ENCODE measurements at regions not wholly inside any gene's neighbourhood (a gene's known extent, or its start where the extent isn't known, plus 50 kb on each side); places are given as distances from the start of the nearest gene placed in this dataset.
A peak's percentile ranks its signal among the peaks of the same experiment; 100 is the strongest.
"Not testable (repeated sequence)": the region's sequence is repeated elsewhere in the genome, so short reads cannot be mapped to it uniquely, and the experiment has no call there.

GRCh38 chr9:111148052-111149017 is 110.1 kb upstream of the LPAR1 start:
- no peak for FAIRE-seq

GRCh38 chr9:111147041-111147440 is 108.8 kb upstream of the LPAR1 start:
- FAIRE-seq = no peak

- no peak for FAIRE-seq
Observed at GRCh38 chr9:111144741-111145140, 106.5 kb upstream of the LPAR1 start.

GRCh38 chr9:111136180-111136579 is 97.9 kb upstream of the LPAR1 start:
- no peak for FAIRE-seq

GRCh38 chr9:111131211-111131610 is 92.9 kb upstream of the LPAR1 start:
- no peak for FAIRE-seq

GRCh38 chr9:111120526-111120925 is 82.3 kb upstream of the LPAR1 start:
- no peak for FAIRE-seq

GRCh38 chr9:111118256-111118948 is 80.1 kb upstream of the LPAR1 start:
- no peak for FAIRE-seq

- peak; percentile 90 for FAIRE-seq
Observed at GRCh38 chr9:111114486-111114885, 76.2 kb upstream of the LPAR1 start.

GRCh38 chr9:111113712-111114111 is 75.4 kb upstream of the LPAR1 start:
- no peak for FAIRE-seq

- FAIRE-seq = no peak
Observed at GRCh38 chr9:111110805-111111204, 72.5 kb upstream of the LPAR1 start.

GRCh38 chr9:111108946-111109345 is 70.7 kb upstream of the LPAR1 start:
- no peak for FAIRE-seq

GRCh38 chr9:111107141-111107540 is 68.9 kb upstream of the LPAR1 start:
- no peak for FAIRE-seq

GRCh38 chr9:111106202-111106601 is 67.9 kb upstream of the LPAR1 start:
- no peak for FAIRE-seq

GRCh38 chr9:111102793-111103464 is 64.7 kb upstream of the LPAR1 start:
- FAIRE-seq = no peak

- FAIRE-seq = no peak
Observed at GRCh38 chr9:111099199-111100008, 61.1 kb upstream of the LPAR1 start.

- FAIRE-seq = no peak
Observed at GRCh38 chr9:111098093-111098492, 59.8 kb upstream of the LPAR1 start.

- FAIRE-seq = no peak
Observed at GRCh38 chr9:111096051-111096450, 57.8 kb upstream of the LPAR1 start.

- no peak for FAIRE-seq
Observed at GRCh38 chr9:111095441-111095840, 57.2 kb upstream of the LPAR1 start.

- no peak for FAIRE-seq
Observed at GRCh38 chr9:111094958-111095357, 56.7 kb upstream of the LPAR1 start.

GRCh38 chr9:111094433-111094924 is 56.2 kb upstream of the LPAR1 start:
- no peak for FAIRE-seq

GRCh38 chr9:111092167-111092566 is 53.9 kb upstream of the LPAR1 start:
- FAIRE-seq = not testable (repeated sequence)
